Lung microvascular endothelial cell (primary cell): ENCODE measurements at regions not wholly inside any gene's neighbourhood (a gene's known extent, or its start where the extent isn't known, plus 50 kb on each side); places are given as distances from the start of the nearest gene placed in this dataset.

Experiments used
- DNase-seq, 2 donors: peaks; one replicate each; pipeline versions ENCODE4 v3.0.0 to v3.0.0-alpha.2; 2010; ENCODE audit warnings: low read depth in 2 of 2

DNA sequence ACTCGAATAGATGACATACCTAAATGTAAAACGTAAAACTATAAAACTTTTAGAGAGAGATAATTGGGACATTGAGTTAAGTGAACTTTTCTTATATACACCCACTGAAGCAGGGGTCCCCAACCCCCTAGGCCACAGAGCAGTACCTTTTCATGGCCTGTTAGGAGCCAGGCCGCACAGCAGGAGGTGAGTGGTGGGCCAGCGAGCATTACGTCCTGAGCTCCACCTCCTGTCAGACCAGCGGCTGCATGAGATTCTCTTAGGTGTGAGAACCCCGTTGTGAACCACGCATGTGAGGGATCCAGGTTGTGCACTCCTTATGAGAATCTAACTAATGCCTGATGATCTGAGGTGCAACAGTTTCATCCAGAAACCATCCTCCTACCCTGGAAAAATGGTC, 114.8 kb downstream of the HMX1 start:
- DNase-seq: no peak

DNA sequence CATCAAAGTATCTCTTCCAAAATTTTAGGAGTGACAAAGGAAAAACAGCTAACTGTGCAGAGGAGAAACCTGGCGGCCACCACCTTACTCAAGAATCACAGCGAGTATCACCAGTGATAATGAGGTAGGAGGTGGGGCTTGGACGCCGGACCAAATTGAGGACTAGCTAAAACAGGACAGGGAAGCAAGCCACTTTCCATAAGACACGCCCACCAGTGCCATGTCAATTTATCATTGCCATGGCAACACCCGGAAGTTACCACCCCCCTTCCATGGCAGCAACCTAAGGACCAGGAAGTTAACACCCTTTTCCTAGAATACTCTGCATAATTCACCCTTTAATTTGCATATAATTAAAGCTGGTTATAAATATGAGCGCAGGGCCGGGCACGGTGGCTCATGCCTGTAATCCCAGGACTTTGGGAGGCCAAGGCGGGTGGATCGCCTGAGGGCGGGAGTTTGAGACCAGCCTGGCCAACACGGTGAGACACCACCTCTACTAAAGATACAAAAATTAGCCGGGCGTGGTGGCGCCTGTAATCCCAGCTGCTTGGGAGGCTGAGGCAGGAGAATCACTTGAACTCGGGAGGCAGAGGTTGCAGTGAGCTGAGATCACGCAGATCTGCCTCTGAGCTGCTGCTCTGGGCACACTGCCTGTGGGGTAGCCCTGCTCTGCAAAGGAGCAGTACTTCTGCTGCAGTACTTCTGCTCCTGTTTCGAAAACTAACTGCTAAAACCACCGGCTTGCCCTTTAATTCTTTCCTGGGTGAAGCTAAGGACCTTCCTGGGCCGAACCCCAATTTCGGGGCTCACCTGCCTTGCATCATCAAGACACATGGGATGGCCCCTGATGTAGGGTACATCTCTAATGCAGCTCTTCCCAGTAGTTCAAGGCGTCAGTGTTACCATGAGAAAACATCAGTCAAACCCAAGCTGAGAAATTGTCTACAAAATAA, 116.7 kb downstream of the HMX1 start:
- DNase-seq: no peak

DNA sequence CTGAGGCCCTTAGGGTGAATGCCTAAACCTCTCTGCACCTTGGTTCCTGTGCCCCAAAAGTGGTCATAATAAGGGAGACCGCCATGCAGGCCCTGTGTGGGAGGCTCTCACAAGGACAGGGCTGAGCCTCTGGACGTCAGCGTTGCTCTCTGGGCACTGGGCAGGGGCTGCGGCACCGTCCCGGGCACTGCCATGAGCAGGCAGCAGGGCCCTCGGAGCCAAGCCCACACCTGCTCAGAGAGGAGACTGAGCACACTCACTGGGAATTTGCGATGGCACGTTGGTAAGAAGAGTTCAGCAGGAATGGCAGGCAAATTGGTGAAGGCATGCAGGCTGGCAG, 123.4 kb downstream of the HMX1 start:
- DNase-seq: no peak

DNA sequence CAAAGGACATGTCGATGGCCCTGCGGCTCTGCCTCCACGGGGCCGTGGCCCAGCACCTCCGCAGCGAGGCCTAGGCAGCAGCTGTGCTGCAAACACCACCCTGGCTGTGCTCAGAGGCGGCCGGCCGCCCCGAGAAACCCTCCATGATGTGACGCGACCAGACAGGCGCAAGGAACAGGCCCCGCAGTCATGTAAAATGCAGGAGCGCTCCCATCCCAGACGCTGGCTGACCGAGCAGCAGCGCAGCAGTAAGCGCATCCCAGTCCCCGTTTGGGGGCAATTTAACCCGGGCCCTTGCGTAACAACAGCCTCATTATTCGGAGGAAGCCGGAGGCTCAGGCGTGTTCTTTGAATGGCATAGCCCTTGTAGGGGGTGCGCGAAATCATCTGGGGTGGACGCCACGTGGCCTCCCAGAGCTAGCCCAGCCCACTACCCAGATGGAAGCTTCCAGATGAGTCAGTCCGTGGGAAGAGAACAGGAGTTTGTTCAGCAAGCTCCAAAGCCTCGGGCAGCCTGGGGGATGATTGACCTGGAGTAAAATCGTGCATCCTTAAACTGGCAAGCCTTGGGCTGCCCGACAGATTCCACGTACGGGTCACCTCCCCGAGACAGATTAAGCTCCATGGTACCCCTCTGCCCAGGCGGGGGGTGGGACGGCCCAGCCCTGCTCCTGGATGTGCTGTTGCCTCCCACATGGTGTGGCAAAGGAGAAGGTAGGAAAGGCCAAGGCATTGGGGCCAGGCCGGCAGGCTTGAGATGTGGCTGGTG, 124.0 kb downstream of the HMX1 start:
- DNase-seq: no peak

DNA sequence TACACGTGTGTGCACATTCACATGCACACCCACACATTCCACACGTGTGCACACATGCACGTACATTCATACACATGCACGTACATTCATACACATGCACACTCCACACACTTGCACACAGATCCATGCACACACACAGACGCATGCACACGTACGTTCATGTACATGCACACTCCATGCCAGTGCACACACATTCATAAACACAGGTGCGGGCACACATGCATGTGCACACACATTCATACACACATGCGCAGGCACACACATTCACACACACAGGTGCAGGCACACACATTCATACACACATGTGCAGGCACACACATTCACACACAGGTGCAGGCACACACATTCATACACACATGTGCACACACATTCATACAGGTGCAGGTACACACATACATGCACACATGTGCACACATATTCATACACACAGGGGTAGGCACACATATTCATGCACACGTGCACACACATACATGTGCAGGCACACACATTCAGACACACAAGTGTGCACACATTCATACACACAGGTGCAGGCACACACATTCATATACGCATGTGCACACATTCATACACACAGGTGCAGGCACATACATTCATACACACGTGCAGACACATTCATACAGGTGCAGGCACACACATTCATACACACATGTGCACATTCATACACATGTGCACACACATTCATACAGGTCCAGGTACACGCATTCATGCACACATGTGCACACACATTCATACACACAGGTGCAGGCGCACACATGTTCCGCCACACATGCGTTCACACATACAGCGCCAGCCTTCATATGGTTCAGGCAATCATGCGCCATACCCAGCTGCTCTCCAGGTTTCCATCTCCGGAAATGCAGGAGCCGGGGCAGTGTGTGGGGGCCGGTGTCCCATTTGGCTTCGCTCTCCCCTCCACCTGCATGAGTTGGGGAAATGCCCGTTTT, 124.8 kb downstream of the HMX1 start:
- DNase-seq: no peak

DNA sequence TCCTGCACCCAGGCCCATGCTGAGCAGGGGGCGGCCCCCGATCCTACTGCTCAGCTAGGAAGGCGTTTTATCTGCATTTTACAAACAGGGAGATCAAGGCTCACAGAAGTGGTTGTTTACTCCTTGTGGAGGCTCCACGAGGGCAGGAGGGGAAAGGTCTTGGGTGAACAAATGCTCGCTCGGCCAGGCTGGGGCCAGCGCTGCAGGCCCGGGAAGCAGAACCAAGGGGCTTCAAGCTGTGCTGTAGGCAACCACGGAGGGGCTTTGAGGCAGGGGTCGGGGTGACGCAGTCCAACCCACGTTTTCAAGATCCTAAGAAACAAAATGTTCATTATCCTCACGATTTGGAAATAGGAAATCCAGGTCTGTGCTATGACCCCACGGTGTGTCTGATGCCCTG, 125.8 kb downstream of the HMX1 start:
- DNase-seq: no peak

DNA sequence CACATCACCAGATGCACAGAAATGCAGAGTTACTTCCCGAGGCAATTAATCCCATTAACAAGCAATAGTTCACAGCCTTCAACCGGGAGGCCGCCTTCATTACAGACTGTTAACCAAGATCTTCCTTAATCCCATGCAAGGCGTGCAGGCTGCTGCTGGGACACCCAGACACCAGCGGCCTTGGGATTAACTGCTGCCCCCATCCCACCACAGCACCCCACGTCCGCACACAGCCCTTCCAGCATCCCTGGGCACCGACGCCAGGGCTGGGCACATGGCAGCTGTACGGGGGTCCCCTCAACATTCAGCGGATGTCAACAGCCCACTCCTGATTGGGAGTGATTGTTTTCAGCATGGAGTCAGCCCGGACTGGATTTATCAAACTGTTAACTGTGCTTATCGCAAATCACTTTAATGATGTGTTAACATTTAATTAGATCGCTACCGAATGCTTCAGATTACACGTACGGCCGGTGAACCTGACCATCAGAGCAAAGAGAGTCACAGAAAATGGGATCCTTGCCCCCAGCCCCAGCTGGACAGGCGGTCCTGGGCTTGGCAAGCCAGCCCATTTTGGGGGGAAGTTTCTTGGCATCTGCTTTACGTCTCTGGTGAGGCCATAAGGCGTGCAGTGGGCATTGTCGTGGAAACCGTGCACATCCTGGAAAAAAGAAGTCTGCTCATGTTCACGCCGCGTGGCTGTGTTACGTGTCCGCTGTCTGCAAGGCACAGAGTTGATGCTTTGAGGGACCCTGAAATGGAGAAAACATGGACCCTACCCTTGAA, 126.4 kb downstream of the HMX1 start:
- DNase-seq: no peak

DNA sequence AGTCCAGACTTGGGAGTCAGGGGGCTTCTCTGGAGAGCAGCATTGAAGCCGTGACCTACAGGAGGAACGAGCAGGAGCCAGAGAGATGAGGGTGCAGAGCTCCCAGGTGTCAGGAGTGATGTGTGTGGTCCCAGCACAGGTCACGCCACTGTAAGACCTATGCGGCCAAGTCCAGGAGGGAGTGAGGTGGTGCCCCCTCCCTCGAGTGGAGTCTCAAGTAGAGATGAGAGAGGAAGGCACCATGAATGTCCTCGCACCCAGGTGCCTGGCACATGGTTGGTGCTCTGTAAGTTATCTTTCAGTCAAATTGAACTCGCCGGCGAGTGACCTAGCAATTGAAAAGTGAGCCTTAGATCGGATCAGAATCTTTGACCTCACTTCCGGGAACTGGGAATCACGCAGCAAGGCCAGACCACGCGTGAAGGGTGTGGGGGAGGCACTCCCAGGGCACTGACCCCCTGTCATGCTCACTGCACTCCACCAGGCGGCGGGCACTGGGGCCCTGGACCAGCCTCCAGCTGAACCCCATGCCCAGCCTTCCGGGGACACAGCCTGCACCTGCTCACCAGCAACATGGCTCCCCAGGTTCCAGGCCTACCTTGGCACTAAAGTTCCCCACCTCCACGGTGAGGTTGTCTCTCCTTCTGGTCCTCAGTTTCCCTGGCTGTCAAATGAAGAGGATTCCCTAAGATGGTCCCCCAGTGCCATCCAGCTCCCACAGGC, 127.4 kb downstream of the HMX1 start:
- DNase-seq: no peak

DNA sequence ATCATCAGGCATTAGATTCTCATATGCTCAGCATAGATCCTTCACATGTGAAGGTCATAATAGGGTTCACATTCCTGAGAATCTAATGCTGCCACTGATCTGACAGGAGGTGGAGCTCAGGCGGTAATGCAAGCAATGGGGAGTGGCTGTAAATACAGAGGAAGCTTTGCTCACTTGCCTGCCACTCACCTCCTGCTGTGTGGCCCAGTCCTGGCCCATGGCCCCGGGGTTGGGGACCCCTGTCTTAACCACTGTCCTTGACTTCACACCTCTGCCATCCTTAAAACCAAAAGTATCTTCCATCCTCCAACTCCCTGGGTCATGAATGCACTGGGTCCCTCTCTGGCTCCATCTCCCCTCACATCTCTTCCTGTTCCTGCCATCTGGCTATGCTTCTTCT, 129.1 kb downstream of the HMX1 start:
- DNase-seq: no peak

DNA sequence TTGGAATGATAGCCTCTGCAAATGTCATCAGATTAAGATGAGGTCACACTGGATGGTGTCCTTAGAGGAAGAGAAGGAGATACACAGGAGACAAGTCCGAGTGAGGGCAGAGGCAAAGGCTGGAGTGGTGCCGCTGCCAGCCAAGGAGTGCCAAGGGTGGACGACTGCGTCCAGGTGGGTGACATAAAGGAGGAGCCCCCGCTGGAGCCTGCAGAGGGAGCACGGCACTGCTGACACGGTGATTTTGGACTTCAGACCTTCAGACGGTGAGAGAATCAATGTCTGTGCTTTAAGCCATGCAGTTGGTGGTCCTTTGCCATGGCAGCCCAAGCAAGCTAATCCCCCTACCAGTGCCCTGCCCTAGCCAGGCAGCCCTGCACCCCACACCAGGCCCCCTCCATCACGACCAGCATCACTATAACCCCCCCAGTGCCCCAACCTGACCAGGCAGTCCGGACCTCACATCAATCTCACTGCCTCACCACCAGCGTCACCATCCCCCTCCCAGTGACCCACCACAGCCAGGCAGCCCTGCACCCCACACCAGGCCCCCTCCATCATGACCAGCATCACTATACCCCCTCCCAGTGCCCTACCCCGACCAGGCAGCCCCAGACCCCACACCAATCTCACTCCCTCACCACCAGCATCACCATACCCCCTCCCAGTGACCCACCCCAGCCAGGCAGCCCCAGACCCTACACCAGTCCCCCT, 130.0 kb downstream of the HMX1 start:
- DNase-seq: no peak

DNA sequence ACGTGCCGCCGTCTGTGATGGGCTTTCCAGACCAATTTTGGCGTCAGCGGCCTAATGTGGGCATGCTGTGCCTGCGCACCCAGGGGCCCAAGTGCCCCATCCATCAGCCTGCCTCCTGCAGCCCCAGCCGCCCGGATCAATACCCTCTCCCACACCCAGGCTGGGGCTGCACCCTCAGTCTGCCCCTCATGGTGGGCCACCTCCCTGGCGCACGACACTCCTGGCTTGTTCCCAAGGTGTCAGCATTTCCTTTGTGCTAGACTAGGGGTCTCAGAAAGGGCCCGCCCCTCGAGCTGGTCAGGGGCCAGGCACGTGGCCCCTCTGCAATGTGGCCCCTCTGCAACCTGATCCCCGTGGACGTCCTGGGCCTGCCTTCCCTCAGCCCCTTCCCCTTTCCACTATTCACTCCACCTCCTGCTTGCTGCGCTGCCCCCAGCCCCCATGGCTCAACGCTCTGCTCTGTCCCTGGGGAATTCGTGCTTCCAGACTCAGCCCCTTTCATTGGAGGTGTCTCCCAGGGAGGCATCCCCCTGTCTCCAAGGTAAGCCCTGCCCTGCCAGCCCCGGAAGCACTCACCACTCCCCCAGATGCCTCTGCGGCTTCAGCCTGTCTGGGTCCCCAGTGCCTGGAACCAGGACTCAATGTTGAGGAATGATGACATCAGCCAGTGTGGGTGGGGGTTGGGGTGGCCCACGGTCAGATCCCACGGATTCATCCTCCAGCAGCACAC, 130.8 kb downstream of the HMX1 start:
- no peak for DNase-seq

DNA sequence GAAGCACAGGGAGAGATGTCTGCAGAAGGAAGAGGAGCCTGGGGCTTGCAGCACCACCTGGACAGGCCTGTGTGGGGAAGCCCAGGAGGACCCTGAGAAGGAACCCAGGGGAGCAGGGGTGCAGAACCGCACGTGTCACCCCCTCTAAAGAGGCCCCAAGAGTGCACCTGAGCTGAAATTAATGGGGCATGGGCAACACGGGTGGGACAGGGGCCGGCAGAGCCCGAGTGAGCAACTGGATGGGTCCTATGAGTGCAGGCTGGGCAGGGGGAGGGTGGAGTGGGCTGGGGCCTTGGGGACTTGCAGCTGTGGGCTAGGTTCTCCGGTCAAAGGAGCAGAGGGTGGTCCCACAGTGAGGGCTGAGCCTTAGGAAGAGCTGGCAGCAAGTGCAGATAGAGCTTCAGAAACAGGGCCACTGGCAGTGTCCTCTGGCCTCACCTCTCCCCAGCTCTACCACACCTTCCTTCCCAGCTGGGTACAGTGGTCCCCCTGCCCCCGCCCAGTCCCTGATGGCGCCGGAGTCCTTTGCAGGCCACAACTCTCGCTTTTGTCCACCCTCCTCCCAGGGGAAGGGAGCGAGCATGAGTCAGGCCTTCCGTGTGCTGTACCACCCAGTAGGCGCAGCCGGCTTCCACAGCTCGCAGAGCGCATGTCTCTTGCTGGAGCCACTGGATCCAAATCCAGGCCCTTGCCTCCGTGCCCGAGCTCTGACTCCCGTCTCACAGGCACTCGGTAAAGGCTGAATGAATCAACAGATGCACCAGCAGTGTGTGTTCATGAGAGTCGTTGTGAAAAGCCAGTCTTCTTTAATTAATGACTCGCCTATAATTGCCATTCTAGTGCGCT, 131.6 kb downstream of the HMX1 start:
- no peak for DNase-seq

DNA sequence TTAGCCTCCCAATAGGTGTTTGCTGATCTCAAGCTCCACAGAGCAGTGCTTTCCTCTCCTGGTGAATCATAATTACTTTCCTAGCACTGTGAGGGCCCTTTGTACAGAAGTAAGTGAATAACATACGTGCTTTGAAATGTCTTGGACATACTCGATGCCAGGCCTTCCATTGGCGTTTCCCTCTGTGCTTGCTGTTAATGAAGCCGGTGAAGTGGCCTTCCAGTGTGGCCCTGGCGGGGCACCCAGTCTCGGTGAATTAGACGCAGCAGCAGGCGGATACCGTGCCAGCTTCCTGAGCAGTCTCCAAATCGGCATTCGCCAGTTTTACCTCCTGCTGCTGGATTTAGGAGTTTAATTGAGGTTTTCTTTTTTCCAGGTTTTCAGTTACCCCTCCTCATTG, 132.3 kb downstream of the HMX1 start:
- no peak for DNase-seq

DNA sequence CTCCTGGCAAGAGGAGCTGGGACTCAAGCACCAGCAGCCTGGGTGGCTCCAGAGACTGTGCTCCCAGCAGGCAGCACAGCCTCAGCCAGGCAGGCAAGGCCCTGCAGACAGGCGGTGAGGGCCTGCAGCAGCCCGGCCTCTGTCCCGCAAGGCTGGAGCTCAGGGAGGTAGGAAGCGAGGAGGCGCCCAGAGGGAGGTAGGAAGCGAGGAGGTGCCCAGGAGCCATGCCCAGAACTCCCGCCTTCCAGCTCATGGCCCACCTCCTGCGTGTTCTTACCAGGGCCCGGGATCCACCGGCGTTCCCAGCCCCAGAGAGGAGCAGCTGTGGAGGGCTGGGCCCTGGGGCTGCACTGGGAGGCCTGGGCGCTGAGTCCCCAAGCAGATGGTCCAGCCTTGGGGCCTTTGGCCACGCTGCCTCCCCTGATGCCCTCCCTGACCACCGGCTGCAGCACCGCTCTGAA, 133.1 kb downstream of the HMX1 start:
- DNase-seq: no peak

DNA sequence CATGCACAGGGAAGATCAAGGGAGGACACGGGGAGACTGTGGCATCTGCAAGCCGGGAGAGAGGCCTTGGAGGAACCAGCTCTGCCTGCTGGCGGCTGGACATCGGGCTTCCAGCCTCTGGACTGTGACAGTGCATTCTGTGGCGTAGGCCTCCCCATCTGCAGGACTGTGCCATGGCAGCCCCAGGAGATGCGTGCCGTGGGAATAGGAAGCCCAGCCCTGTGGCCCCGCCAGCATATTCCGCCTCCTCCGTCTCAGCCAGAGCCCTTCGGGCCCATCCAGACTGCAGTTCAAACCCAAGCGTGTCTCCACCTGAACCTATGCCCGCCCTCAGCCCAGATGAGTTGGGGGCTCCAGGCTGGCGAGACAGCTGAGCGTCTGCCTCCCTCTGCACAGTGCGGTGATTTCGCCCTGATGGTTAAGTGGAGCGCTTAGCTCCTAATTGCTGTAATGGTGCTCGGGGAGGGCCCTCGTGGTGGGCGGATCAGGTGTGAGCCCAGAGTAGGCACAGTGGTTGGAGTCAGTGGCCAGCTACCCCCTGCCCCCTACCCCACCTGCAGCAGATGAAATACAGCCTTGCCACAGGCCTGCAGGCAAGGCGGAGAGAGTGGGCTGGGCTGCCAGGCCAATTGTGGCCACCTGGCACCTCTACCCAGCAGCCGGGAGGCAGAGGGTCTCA, 133.9 kb downstream of the HMX1 start:
- no peak for DNase-seq

DNA sequence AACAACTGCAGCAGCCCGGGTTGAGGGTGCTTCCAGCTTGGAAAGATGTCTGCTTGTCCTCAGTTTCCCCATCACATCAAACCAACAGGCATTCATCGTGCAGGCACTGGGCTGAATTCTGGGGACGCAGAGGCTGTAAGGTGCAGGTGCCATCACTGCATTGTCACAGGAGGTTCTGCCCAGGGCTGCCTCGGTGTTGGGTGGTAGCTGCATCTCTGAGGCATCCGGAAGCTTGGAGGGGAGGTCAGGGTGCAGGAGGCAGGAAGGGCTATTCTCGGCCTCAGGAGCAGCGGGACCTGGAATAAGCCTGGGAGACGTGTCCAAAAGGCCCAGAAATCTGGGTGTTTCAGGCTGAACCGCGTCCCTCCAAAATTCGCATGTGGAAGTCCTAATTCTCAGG, 134.6 kb downstream of the HMX1 start:
- DNase-seq: no peak

DNA sequence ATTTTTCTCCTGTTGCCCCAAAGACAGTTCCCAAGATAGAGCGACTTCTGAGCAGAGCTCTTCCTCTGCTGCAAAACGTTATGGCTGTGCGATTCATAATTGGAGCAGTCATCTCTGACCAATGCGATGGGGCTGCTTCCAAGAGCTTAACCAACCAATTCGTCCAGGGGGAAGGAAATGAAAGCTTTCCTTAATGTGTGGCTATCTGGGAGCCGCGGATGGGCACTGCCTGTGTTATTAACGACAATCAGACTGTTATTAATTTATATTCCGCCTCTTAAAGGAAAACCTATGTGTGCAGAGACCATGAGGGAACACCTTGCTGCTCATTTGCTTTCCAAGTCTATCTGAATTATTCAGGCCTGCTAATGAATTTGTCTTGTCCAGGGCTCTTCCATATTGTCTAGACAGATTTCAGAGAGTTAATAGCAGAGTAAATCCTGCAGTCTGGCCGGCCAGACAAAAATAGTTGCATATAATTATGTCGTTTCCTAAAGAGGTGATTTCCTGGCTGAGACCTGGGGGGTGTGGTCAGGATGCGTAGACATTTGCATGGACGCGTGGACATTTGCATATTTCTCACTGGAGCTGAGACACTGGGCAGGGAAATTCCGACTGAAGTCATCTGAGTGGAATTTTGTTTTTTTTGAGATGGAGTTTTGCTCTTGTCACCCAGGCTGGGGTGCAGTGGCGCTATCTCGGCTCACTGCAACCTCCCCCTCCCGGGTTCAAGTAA, 135.4 kb downstream of the HMX1 start:
- DNase-seq: no peak
